ENCODE measurements at regions not wholly inside any gene's neighbourhood (a gene's known extent, or its start where the extent isn't known, plus 50 kb on each side); places are given as distances from the start of the nearest gene placed in this dataset.

- TF ChIP-seq ZNF426 (tag by site-specific recombination; IDR thresholded peaks at IDR 0.05): no peak
These were observed 498.8 kb downstream of the IRS2 start (continued) for GRCh38 chr13:109287553-109287952.

GRCh38 chr13:109285586-109285985 lies 500.8 kb downstream of the IRS2 start:
- H3K9me3 ChIP-seq (ENCODE audit: control insufficient read depth, insufficient read depth, low read depth, low read length): no peaks in the 10 kb centered on the region
- no peak overlapping the region for H3K4me3 ChIP-seq (ENCODE audit: low read depth, low read length)
- ChIA-PET CTCF (interaction anchor here (0.6 kb wide), 1 partner anchor 329 kb away, joined by 3 read pairs; no protein-coding TSS in a partner anchor), POLR2A (no interaction called here)
- H3K36me3 ChIP-seq (ENCODE audit: control insufficient read depth in 2 of 2, insufficient read depth in 1 of 2, low read length in 2 of 2): no peaks in the 10 kb centered on the region
- no peaks in the 10 kb centered on the region for H3K4me1 ChIP-seq (ENCODE audit: control insufficient read depth, insufficient read depth, low read length)
- no peak overlapping the region for H3K27ac ChIP-seq (ENCODE audit: extremely low read depth, low read depth, low read length)
- no peak for TF ChIP-seq MYNN (tag by site-specific recombination; IDR thresholded peaks at IDR 0.05; ENCODE audit: borderline replicate concordance)
- TF ChIP-seq ZNF138 (tag by site-specific recombination; IDR thresholded peaks at IDR 0.05; ENCODE audit: borderline replicate concordance): no peak
- TF ChIP-seq HOXC10 (CRISPR knock-in tag; IDR thresholded peaks at IDR 0.05): no peak
- no peak for TF ChIP-seq ZBTB8A (tag by site-specific recombination; IDR thresholded peaks at IDR 0.05)
- TF ChIP-seq ZNF555 (tag by site-specific recombination; conservative IDR thresholded peaks at IDR 0.05): no peak
- no peak for TF ChIP-seq ZNF169 (tag by site-specific recombination; IDR thresholded peaks at IDR 0.05)

GRCh38 chr13:109281903-109282635 lies 504.3 kb downstream of the IRS2 start:
- Histone ChIP-seq H3K36me3 (ENCODE audit: control insufficient read depth in 2 of 2, insufficient read depth in 1 of 2, low read length in 2 of 2) (no peaks in the 10 kb centered on the region), H3K27ac (ENCODE audit: extremely low read depth, low read depth, low read length) (no peak overlapping the region), H3K4me3 (ENCODE audit: low read depth, low read length) (no peak overlapping the region), H3K9me3 (ENCODE audit: control insufficient read depth, insufficient read depth, low read depth, low read length) (no peaks in the 10 kb centered on the region), H3K4me1 (ENCODE audit: control insufficient read depth, insufficient read depth, low read length) (no peaks in the 10 kb centered on the region)
- ChIA-PET POLR2A (no interaction called here), CTCF (interaction anchor here (1.2 kb wide), 1 partner anchor 77 kb away, joined by 5 read pairs; no protein-coding TSS in a partner anchor)
- TF ChIP-seq ZSCAN18 (tag by site-specific recombination; IDR thresholded peaks at IDR 0.05) (no peak), GLI2 (tag by site-specific recombination; IDR thresholded peaks at IDR 0.05; ENCODE audit: borderline replicate concordance, low read depth) (no peak), ZNF391 (tag by site-specific recombination; IDR thresholded peaks at IDR 0.05; ENCODE audit: borderline replicate concordance, low read depth) (no peak), ZNF155 (tag by site-specific recombination; IDR thresholded peaks at IDR 0.05) (no peak), ZNF18 (tag by site-specific recombination; IDR thresholded peaks at IDR 0.05) (no peak), ZNF513 (tag by site-specific recombination; IDR thresholded peaks at IDR 0.05) (no peak), ZNF223 (tag by site-specific recombination; IDR thresholded peaks at IDR 0.05) (no peak), GLI4 (tag by site-specific recombination; IDR thresholded peaks at IDR 0.05) (no peak), ZNF785 (tag by site-specific recombination; IDR thresholded peaks at IDR 0.05) (no peak), ZSCAN5A (tag by site-specific recombination; IDR thresholded peaks at IDR 0.05) (no peak), SETDB1 (IDR thresholded peaks at IDR 0.05; ENCODE audit: insufficient read length, low read length) (no peak), ZNF792 (tag by site-specific recombination; IDR thresholded peaks at IDR 0.05) (no peak), ZNF473 (tag by site-specific recombination; IDR thresholded peaks at IDR 0.05) (no peak), ZNF423 (tag by site-specific recombination; IDR thresholded peaks at IDR 0.05) (no peak), ZNF544 (tag by site-specific recombination; IDR thresholded peaks at IDR 0.05) (no peak), ZNF596 (tag by site-specific recombination; IDR thresholded peaks at IDR 0.05) (no peak), ZNF585B (tag by site-specific recombination; IDR thresholded peaks at IDR 0.05) (no peak), ZNF23 (tag by site-specific recombination; IDR thresholded peaks at IDR 0.05; ENCODE audit: borderline replicate concordance) (no peak), ZBTB8A (tag by site-specific recombination; IDR thresholded peaks at IDR 0.05) (no peak), SP2 (tag by site-specific recombination; IDR thresholded peaks at IDR 0.05) (no peak)
